Glutamatergic neuron (in vitro differentiated cells): ENCODE measurements at regions not wholly inside any gene's neighbourhood (a gene's known extent, or its start where the extent isn't known, plus 50 kb on each side); places are given as distances from the start of the nearest gene placed in this dataset.

Experiments used
- DNase-seq: peaks from one replicate; pipeline ENCODE4 v3.0.0; 2022
- H3K27ac Mint-ChIP-seq: one replicate; pipeline ENCODE4 v1.8.0; 2020; ENCODE audit warnings: mild to moderate bottlenecking, mixed read lengths, inconsistent platforms; ENCODE audit not compliant: unreplicated experiment
- H3K27me3 Mint-ChIP-seq: one replicate; pipeline ENCODE4 v1.8.0; 2020; ENCODE audit warnings: mild to moderate bottlenecking, moderate library complexity, mixed read lengths, inconsistent platforms; ENCODE audit not compliant: unreplicated experiment
- H3K36me3 Mint-ChIP-seq: one replicate; pipeline ENCODE4 v1.8.0; 2020; ENCODE audit warnings: mild to moderate bottlenecking, mixed read lengths, inconsistent platforms; ENCODE audit not compliant: unreplicated experiment
- H3K4me1 Mint-ChIP-seq: one replicate; pipeline ENCODE4 v1.8.0; 2020; ENCODE audit warnings: mild to moderate bottlenecking, low read depth, mixed read lengths, inconsistent platforms; ENCODE audit not compliant: unreplicated experiment
- H3K4me3 Mint-ChIP-seq: one replicate; pipeline ENCODE4 v1.8.0; 2020; ENCODE audit warnings: mild to moderate bottlenecking, mixed read lengths, inconsistent platforms; ENCODE audit not compliant: unreplicated experiment
- H3K9me3 Mint-ChIP-seq: one replicate; pipeline ENCODE4 v1.8.0; 2020; ENCODE audit warnings: mild to moderate bottlenecking, moderate library complexity, mixed read lengths, inconsistent platforms; ENCODE audit not compliant: unreplicated experiment
- CTCF ChIP-seq: fragments of 200-600 bp; sonication (generic); IDR thresholded peaks from one replicate; pipeline ENCODE4 v1.5.0; 2021; ENCODE audit not compliant: partially characterized antibody, unreplicated experiment

GRCh38 chr1:239308701-239309333 lies 77.6 kb upstream of the CHRM3 start:
- peak; percentile 63 for TF ChIP-seq CTCF
- Mint-ChIP-seq H3K9me3 (no peaks in the 10 kb centered on the region), H3K27ac (no peak overlapping the region), H3K36me3 (no peaks in the 10 kb centered on the region), H3K27me3 (no peaks in the 10 kb centered on the region), H3K4me3 (no peak overlapping the region), H3K4me1 (peaks cover 2% of the 10 kb centered on the region)
- peak; percentile 68 for DNase-seq

- TF ChIP-seq CTCF: no peak
- Mint-ChIP-seq H3K27ac (no peak overlapping the region), H3K4me3 (no peak overlapping the region), H3K27me3 (no peaks in the 10 kb centered on the region), H3K36me3 (no peaks in the 10 kb centered on the region), H3K9me3 (no peaks in the 10 kb centered on the region), H3K4me1 (peaks cover 2% of the 10 kb centered on the region)
- DNase-seq: no peak
Observed at GRCh38 chr1:239307886-239308285, 78.5 kb upstream of the CHRM3 start.

GRCh38 chr1:239306426-239306825 lies 79.9 kb upstream of the CHRM3 start:
- H3K4me1 Mint-ChIP-seq: peaks cover 2% of the 10 kb centered on the region
- H3K27ac Mint-ChIP-seq: no peak overlapping the region
- no peaks in the 10 kb centered on the region for H3K36me3 Mint-ChIP-seq
- H3K9me3 Mint-ChIP-seq: no peaks in the 10 kb centered on the region
- no peaks in the 10 kb centered on the region for H3K27me3 Mint-ChIP-seq
- H3K4me3 Mint-ChIP-seq: no peak overlapping the region
- no peak for TF ChIP-seq CTCF
- DNase-seq: no peak

GRCh38 chr1:239303289-239303688 lies 83.1 kb upstream of the CHRM3 start:
- no peak for TF ChIP-seq CTCF
- no peak for DNase-seq
- Mint-ChIP-seq H3K4me3 (no peak overlapping the region), H3K9me3 (no peaks in the 10 kb centered on the region), H3K27ac (no peak overlapping the region), H3K4me1 (peaks cover 2% of the 10 kb centered on the region), H3K27me3 (no peaks in the 10 kb centered on the region), H3K36me3 (no peaks in the 10 kb centered on the region)

GRCh38 chr1:239302696-239303095 lies 83.7 kb upstream of the CHRM3 start:
- DNase-seq: no peak
- H3K4me1 Mint-ChIP-seq: peaks cover 2% of the 10 kb centered on the region
- no peaks in the 10 kb centered on the region for H3K9me3 Mint-ChIP-seq
- TF ChIP-seq CTCF: no peak
- H3K27me3 Mint-ChIP-seq: no peaks in the 10 kb centered on the region
- H3K27ac Mint-ChIP-seq: no peak overlapping the region
- no peak overlapping the region for H3K4me3 Mint-ChIP-seq
- no peaks in the 10 kb centered on the region for H3K36me3 Mint-ChIP-seq
